ENCODE measurements at regions not wholly inside any gene's neighbourhood (a gene's known extent, or its start where the extent isn't known, plus 50 kb on each side); places are given as distances from the start of the nearest gene placed in this dataset.

DNA sequence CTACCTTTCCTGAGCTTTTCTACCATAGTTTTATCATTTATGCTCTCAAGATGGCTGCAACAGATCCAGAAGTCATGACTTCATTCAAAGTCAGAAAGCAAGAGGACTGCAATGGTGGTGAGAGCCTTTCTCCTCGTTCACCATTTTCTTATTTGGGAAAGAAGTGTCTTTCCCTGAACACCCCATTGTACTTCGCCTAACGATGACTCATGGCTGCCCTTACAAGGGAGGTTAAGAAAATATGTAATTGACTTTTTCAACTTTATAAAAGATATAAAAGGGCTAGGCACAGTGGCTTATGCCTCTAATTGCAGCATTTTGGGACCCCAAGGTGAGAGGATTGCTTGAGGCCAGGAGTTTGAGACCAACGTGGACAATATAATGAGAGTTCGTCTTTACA, 541.7 kb downstream of the METTL15 start:
- TF ChIP-seq, protein P1, sequence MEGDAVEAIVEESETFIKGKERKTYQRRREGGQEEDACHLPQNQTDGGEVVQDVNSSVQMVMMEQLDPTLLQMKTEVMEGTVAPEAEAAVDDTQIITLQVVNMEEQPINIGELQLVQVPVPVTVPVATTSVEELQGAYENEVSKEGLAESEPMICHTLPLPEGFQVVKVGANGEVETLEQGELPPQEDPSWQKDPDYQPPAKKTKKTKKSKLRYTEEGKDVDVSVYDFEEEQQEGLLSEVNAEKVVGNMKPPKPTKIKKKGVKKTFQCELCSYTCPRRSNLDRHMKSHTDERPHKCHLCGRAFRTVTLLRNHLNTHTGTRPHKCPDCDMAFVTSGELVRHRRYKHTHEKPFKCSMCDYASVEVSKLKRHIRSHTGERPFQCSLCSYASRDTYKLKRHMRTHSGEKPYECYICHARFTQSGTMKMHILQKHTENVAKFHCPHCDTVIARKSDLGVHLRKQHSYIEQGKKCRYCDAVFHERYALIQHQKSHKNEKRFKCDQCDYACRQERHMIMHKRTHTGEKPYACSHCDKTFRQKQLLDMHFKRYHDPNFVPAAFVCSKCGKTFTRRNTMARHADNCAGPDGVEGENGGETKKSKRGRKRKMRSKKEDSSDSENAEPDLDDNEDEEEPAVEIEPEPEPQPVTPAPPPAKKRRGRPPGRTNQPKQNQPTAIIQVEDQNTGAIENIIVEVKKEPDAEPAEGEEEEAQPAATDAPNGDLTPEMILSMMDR (conservative IDR thresholded peaks at IDR 0.05; ENCODE audit: low read depth, low read length) = no peak
- H3K4me3 ChIP-seq (ENCODE audit: low read length) = no peak overlapping the region
- no peak for DNase-seq (ENCODE audit: low read depth)

DNA sequence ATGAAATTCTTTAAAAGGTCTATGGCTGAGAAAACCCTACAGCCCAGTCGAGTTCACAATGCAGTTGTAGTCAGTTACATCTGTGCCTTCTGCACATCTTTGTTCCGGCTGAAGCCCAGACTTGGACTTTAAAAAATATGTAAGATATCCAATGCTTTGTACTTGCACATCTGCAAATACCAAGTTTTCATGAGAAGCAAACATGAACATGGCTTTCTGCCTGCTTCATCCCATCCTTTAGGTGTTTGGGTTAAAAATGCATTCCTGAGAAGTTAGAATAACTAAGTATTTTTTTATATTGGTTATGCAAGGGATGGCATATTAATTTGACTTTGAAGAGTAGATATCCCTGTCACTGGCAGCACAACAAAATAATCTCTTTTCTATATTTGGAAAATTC, 528.4 kb downstream of the METTL15 start:
- TF ChIP-seq, protein P1 (conservative IDR thresholded peaks at IDR 0.05; ENCODE audit: low read depth, low read length) = no peak
- H3K4me3 ChIP-seq (ENCODE audit: low read length) = no peak overlapping the region
- DNase-seq (ENCODE audit: low read depth) = no peak

DNA sequence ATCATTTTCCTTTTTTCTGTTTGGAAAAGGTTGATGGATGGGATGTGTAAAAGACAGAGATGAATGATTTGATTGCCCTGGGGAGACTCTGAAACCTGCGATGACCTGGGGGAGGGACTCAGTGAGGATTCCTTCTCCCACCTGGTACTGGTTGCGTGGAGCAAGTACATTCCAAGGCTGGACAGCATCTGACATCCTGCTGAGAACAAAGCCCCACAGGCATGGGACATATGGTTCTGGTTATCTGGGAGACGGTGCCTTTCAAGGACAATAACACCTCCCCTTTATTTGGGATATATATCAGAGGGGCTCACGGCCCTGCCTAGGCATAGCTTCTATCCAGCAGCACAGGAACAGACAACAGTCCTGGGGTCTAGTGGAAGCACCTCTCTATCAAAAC, 527.8 kb downstream of the METTL15 start:
- DNase-seq (ENCODE audit: low read depth) = no peak
- H3K4me3 ChIP-seq (ENCODE audit: low read length) = no peak overlapping the region
- TF ChIP-seq, protein P1 (conservative IDR thresholded peaks at IDR 0.05; ENCODE audit: low read depth, low read length) = no peak

DNA sequence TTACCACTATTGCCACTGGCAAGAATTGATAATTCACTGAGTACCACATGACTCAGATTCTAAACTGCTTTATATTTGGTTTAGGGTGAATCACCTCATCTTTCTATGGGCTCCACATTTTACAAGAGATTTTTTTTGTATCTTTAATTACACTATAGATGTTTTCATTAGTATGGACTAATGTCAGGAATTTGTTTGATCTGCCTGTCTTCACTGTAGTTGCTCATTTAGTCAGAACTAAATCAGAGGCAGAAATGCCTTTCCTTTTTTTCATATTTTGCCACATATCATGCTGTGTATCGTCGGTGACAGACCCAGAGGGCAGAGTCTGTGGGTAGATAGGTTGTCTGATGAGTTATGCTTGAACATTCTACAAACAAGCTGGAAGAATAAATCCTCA, 524.1 kb downstream of the METTL15 start:
- H3K4me3 ChIP-seq (ENCODE audit: low read length) = no peak overlapping the region
- TF ChIP-seq, protein P1 (conservative IDR thresholded peaks at IDR 0.05; ENCODE audit: low read depth, low read length) = no peak
- no peak for DNase-seq (ENCODE audit: low read depth)

DNA sequence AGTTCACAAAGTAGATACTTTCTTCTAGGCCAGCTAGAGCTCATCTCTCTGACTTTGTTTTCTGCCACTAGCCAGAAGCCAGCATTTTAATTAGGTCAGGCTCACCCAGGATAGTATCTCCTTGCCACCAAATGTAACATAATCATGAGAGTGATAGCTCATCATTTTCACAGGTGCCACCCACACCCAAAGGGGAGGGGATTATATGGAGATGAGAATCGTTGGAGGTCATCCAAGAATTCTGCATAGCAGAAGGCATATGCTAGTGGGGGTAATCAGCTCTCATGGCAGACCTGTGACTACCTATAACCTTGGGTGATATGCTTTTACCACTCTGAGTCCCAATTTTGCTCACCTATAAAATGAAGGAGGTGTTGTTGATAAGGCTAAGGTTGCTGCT, 523.0 kb downstream of the METTL15 start:
- DNase-seq (ENCODE audit: low read depth) = no peak
- TF ChIP-seq, protein P1 (conservative IDR thresholded peaks at IDR 0.05; ENCODE audit: low read depth, low read length) = no peak
- H3K4me3 ChIP-seq (ENCODE audit: low read length) = no peak overlapping the region

DNA sequence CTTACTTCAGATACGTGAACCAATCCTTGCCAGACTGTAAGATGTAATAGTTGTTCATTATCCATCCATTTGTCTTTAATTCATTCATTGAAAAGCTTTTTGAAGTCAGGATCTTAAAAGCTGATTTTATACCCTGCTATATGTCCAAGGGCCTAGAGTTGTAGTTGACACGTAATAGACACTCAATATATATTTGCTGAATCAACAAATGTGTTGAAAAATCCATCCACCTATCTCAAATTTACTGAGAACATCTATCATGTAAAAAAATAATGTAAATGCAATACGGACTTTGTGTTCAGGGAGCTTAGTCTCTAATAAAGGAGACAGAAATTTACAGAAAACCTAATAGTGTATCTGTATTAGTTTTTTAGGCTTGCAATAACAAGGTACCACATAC, 521.0 kb downstream of the METTL15 start:
- no peak overlapping the region for H3K4me3 ChIP-seq (ENCODE audit: low read length)
- no peak for DNase-seq (ENCODE audit: low read depth)
- TF ChIP-seq, protein P1 (conservative IDR thresholded peaks at IDR 0.05; ENCODE audit: low read depth, low read length) = no peak

DNA sequence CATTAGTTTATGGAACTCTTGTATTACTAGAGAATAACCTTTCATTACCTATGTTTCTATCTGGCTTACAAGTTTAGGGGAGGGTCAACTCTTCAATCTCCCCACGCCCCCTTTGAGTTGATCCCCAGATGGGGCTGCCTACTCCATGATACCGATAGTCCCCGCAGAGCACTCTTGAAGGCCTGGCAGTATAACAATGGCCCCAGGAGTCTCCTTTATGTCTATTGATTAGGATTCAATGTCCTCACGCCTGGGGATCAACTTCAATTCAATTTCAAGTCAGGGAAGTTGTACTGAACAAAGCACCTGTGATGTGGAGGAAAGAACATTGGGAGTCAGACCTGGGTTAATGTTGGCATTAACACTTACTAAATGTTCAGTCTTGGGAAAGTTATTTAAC, 520.2 kb downstream of the METTL15 start:
- no peak for DNase-seq (ENCODE audit: low read depth)
- no peak overlapping the region for H3K4me3 ChIP-seq (ENCODE audit: low read length)
- TF ChIP-seq, protein P1 (conservative IDR thresholded peaks at IDR 0.05; ENCODE audit: low read depth, low read length) = no peak
